HK-2 (cell line): ENCODE measurements at regions not wholly inside any gene's neighbourhood (a gene's known extent, or its start where the extent isn't known, plus 50 kb on each side); places are given as distances from the start of the nearest gene placed in this dataset.
A peak's percentile ranks its signal among the peaks of the same experiment; 100 is the strongest.

Experiments used
- DNase-seq: peaks from one replicate; pipeline ENCODE4 v3.0.0-alpha.2; 2018; ENCODE audit not compliant: unreplicated experiment

DNA sequence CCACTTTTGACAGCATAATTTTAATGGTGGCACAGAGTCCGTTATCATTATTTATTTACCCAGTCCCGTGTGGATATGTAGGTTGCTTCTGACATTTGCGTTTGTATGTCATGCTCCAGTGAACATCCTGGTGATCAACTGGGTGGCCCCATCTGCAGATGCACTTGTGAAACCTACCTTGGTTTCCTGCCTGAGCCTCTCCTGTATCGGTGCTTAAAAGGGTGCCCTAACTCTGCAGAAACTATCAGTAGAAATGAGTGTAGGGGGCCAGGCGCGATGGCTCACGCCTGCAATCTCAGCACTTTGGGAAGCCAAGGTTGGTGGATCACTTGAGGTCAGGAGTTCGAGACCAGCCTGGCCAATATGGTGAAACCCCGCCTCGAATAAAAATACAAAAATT is 92.1 kb upstream of the IER5L start:
- DNase-seq, result no peak

GRCh38 chr9:129267141-129267540 is 89.1 kb upstream of the IER5L start:
- no peak for DNase-seq

GRCh38 chr9:129266536-129266935 is 88.5 kb upstream of the IER5L start:
- no peak for DNase-seq

DNA sequence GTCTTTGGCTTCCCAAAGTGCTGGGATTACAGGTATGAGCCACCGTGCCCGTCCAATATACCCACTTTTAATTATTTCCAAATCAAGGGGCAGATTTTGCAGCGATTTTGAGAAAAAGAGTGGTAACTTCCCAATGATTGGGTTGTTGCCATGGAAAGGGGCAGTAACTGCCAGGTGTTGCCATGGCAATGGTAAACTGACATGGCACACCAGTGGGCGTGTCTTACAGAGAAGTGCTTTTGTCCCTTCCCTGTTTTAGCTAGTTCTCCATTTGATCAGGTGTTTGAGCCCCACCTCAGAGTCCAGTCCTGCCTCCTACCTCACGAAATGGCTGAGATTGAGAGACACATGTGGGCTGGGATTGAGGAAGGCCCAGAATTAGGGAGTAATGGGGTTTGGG is 86.3 kb upstream of the IER5L start:
- DNase-seq, result no peak

DNA sequence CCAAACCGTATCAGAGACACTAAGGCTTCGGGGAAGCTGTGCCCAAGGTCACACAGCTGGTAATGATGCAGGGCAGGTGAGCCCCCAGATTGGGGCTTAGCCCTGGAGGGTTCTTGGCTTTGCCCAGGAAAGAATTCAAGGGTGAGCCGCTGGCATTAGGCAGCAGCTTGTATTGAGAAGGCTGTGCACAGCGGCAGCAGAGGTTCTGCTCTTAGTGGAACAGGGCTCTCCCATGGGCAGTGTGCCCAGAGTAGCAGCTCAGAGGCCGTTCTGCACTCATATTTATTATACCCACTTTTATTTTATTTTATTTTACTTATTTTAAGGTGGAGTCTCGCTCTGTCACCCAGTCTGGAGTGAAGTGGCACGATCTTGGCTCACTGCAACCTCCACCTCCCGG is 85.8 kb upstream of the IER5L start:
- DNase-seq, result no peak

DNA sequence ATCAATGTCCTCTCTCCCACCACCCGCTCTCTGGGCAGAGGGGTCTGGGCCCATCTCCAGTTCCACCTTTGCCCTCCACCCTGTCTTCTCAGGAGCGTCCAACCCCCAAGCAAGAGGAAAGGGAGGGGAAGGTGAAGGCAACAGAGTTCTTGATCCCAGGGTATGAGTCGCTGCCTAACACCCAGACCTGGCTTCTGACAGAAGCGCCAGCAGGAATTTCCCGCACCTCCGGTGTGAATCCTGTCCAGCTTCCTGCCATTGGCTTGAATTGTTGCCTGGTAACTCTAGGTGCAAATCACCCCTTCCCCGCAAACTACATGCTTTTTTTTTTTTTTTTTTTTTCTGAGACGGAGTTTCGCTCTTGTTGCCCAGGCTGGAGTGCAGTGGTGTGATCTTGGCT is 84.2 kb upstream of the IER5L start:
- DNase-seq, result peak; percentile 40

GRCh38 chr9:129259375-129259774 is 81.3 kb upstream of the IER5L start:
- DNase-seq, result no peak

DNA sequence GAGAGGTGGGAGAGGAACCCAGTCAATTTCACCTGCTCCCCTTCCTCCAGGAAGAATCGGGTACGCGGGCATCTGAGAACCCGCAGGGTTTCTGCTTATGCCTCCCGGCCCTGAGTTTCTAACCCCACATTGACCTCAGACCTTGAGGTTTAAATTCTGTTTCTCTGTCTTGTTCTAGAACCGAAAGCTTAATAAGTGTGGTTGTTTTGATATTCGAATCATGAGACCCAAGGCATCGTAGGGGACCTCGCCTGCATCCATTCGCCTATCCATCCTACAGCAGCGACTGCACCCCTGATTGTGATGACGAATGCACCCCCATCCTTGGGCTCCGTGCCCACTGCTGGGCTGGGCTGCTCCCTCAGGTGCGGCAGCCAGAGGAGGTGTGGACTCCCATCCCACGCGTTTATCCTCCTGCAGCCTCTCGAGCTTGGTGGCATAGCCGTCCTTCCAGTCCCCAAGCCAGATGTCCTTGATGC is 80.8 kb upstream of the IER5L start:
- no peak for DNase-seq

GRCh38 chr9:129258124-129258822 is 80.2 kb upstream of the IER5L start:
- DNase-seq, result peak; percentile 78

DNA sequence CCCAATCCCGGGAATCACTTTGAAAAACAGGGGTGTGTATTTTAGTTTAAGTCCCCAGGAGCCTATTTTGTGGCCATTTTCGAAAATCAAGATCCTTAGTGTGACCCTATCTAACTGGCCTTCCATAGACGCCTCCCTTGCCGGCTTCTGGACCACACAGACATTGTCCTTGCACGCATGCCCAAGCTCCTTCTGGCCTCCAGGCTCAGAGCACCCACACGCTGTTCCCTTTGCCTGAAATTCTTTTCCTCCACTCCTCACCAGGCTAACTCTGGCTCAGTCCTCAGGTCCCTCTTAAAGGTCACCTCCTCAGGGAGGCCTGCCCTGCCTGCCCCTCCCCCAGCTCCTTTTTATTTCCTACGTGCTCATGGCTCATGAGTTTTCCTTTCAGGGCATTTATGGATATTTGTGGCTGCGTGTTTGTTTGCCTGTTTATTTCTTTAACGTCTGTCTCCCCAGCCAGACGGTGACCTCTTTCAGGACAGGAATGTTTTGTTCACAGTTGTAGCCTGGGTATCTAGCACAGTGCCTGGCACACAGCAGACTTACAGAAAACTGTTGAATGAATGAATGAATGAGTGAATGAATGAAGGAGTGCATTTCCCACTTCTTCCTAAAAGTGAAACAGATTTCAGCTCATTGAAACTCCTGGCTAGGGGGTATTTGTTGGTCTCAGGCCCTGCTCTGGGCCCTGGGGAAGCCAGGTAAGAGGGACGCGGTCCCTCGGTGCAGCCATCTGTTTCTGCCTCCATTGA is 79.1 kb upstream of the IER5L start:
- no peak for DNase-seq

DNA sequence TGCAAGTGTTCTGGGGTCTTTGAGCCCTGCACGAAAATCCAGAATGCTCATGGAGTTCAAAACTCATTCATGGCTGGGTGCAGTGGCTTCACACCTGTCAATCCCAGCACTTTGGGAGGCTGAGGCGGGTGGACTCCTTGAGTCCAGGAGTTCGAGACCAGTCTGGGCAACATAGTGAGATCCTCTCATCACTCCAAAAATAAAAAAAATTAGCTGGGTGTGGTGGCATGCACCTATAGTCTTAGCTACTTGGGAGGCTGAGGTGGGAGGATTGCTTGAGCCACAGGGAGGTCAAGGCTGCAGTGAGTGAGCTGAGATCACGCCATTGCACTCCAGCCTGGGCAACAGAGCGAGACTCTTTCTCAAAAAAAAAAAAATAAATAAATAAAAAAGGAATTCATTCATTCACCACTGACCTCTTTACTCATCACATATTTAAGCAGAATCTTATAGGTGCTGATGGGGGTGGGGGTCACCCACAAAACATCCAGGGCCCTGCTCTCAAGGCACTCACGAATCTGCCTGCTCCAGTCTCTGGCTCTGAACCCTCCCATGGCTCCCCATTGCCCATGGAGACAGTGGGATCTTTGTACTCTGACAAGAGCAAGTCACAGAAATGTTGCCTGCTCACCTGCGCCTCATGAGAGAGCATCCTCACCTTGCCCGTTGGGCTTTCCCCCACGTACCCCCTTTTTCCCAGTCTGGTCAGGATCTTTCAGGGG is 76.7 kb upstream of the IER5L start:
- DNase-seq, result no peak

DNA sequence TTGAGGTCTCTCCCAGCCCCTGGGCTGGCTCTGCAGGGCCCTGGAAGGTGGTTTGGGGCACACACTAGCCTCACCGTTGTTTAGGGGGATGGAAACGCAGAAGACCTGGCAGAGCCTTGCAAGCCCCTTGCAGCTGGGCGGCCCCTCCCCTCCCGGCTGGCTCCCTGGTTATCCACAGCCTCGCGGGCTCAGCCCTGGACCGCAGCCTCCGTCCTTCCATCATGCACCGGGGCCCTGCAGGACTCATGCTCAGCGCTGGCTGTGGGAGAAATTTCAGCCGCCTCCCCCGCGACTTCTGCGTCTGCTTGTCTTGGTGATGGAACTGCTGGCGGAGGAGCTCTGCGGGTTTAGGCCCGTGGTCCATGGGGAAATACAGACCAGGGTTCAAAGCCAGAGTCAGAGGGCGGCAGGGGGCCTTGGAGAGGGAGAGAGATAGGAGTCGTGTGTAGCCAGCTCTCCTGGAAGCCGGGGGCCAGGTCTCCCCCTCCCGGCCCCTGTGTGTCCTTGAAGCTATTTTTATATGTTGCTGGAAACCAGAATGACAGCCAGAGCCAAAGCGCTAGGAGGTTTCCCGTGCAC is 75.8 kb upstream of the IER5L start:
- no peak for DNase-seq

- no peak for DNase-seq
Observed at GRCh38 chr9:129252937-129253802, 75.1 kb upstream of the IER5L start.

DNA sequence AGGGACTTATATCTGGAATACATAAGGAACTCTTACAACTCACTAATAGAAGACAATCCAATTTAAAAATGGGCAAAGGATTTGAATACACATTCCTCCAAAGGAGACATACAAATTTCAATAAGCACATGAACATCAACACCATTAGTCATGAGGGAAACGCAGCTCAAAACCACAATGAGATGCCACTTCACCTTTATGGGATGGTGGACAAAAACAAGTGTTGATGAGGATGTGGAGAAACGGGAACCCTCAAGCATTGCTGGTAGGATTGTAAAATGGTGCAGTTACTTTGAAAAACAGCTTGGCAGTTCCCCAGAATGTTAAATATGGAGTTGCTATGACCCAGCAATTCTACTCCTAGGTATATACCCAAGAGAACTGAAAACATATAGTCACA is 72.7 kb upstream of the IER5L start:
- DNase-seq, result no peak

- no peak for DNase-seq
Observed at GRCh38 chr9:129247285-129248153, 69.5 kb upstream of the IER5L start.

DNA sequence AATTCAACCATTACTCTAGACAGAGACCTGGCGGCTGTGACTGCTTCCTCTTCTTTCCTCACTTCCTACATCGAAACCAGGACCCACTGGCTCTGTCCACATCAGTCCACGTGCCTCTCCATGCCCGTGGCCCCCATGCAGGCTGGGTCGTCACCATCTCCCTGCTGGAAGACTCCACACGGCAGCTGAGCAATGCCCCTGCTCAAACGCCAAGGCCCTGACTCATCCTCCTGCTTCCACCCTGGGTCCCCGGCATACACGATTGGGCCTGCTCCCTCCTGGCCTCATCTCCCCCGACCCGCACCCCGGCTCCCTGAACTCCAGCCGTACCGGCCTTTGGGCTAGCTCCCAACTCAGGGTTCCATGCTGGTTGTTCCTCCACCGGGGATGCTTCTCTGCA is 67.2 kb upstream of the IER5L start:
- DNase-seq, result peak; percentile 32

GRCh38 chr9:129242971-129243561 is 65.0 kb upstream of the IER5L start:
- DNase-seq, result no peak

GRCh38 chr9:129242191-129242941 is 64.3 kb upstream of the IER5L start:
- no peak for DNase-seq

GRCh38 chr9:129241725-129242124 is 63.7 kb upstream of the IER5L start:
- DNase-seq, result no peak
